IMR-90 (cell line): ENCODE measurements at regions not wholly inside any gene's neighbourhood (a gene's known extent, or its start where the extent isn't known, plus 50 kb on each side); places are given as distances from the start of the nearest gene placed in this dataset.

Source experiments
- ATAC-seq: fragments of 200-7000 bp; cut with Tn5 transposase; 2 replicates; pipeline ENCODE4 v1.9.1; 2020; ENCODE audit warnings: low read depth, mild to moderate bottlenecking, moderate library complexity
- BruUV-seq: library from RNA; stranded (reverse); fragments of 400-500 nt; replicated peaks from 2 replicates; lab custom pipeline; 2021; lab: Mats Ljungman, UMichigan
- CTCF ChIA-PET: fragments of 300-600 bp; formaldehyde crosslinking; extraction: SDS; loops from one replicate; lab custom pipeline; 2021; ENCODE audit warnings: antibody characterized with exemption; lab: Yijun Ruan, JAX
- POLR2A ChIA-PET: fragments of 300-600 bp; sonication (Branson Sonifier 250); formaldehyde crosslinking; loops from one replicate; lab custom pipeline; 2022; ENCODE audit warnings: antibody characterized with exemption; ENCODE audit not compliant: unreplicated experiment; lab: Charles Lee
- DNase-seq: peaks from one replicate; pipeline ENCODE4 v3.0.0; 2013
- H2AFZ ChIP-seq: replicated peaks from 2 replicates; pipeline ENCODE3; 2013; ENCODE audit warnings: low read length, mild to moderate bottlenecking; ENCODE audit not compliant: poor library complexity
- H2AK5ac ChIP-seq: 2 replicates; pipeline ENCODE4 v1.6.1; 2013; ENCODE audit warnings: low read depth, low read length, inconsistent platforms
- H2AK9ac ChIP-seq: replicated peaks from 2 replicates; pipeline ENCODE3; 2013; ENCODE audit warnings: mild to moderate bottlenecking, low read depth, low read length, moderate library complexity; ENCODE audit not compliant: poor library complexity
- H2BK120ac ChIP-seq: 2 replicates; pipeline ENCODE4 v1.6.1; 2013; ENCODE audit warnings: low read depth, low read length, inconsistent platforms
- H2BK15ac ChIP-seq: 3 replicates; pipeline ENCODE4 v1.6.1; 2013; ENCODE audit warnings: low read depth, low read length, inconsistent platforms
- H2BK20ac ChIP-seq: 2 replicates; pipeline ENCODE4 v1.6.1; 2013; ENCODE audit warnings: low read depth, mild to moderate bottlenecking, inconsistent platforms, low read length, moderate library complexity
- H2BK5ac ChIP-seq: 2 replicates; pipeline ENCODE4 v1.6.1; 2013; ENCODE audit warnings: mild to moderate bottlenecking, low read depth, low read length, inconsistent platforms; ENCODE audit not compliant: poor library complexity, severe bottlenecking
- H3K14ac ChIP-seq: replicated peaks from 2 replicates; pipeline ENCODE4 v1.6.1; 2013; ENCODE audit warnings: low read depth, low read length, inconsistent platforms
- H3K18ac ChIP-seq: 2 replicates; pipeline ENCODE4 v1.6.1; 2013; ENCODE audit warnings: low read depth, low read length, control low read depth
- H3K23ac ChIP-seq: 2 replicates; pipeline ENCODE4 v1.6.1; 2013; ENCODE audit warnings: low read depth, low read length, inconsistent platforms
- H3K27ac ChIP-seq: 2 replicates; pipeline ENCODE4 v1.5.1; 2013; ENCODE audit warnings: mild to moderate bottlenecking, control low read depth, low read length; ENCODE audit not compliant: insufficient read depth
- H3K27me3 ChIP-seq: 2 replicates; pipeline ENCODE4 v1.6.1; 2013; ENCODE audit warnings: low read length; ENCODE audit not compliant: control insufficient read depth, insufficient read depth
- H3K36me3 ChIP-seq: 2 replicates; pipeline ENCODE4 v1.6.1; 2013; ENCODE audit warnings: low read length, mixed read lengths; ENCODE audit not compliant: control insufficient read depth, insufficient read depth
- H3K4ac ChIP-seq: 2 replicates; pipeline ENCODE4 v1.6.1; 2013; ENCODE audit warnings: low read depth, low read length, inconsistent platforms
- H3K4me1 ChIP-seq: 2 replicates; pipeline ENCODE4 v1.6.1; 2013; ENCODE audit warnings: low read length, mixed read lengths; ENCODE audit not compliant: control insufficient read depth, insufficient read depth
- H3K4me2 ChIP-seq: 2 replicates; pipeline ENCODE4 v1.6.1; 2013; ENCODE audit warnings: low read depth, mild to moderate bottlenecking, control low read depth, low read length, moderate library complexity
- H3K4me3 ChIP-seq: 2 replicates; pipeline ENCODE4 v1.5.1; 2013; ENCODE audit warnings: low read depth, mild to moderate bottlenecking, control low read depth, low read length, moderate library complexity; ENCODE audit not compliant: insufficient read depth
- H3K56ac ChIP-seq: 2 replicates; pipeline ENCODE4 v1.6.1; 2013; ENCODE audit warnings: low read length, inconsistent platforms; ENCODE audit not compliant: insufficient read depth; ENCODE audit errors: extremely low read depth
- H3K79me1 ChIP-seq, 2 experiments: 2 replicates each; pipeline ENCODE4 v1.6.1; 2013; ENCODE audit warnings: low read length in 2 of 2, inconsistent platforms in 1 of 2, low read depth in 1 of 2
- H3K9ac ChIP-seq: 2 replicates; pipeline ENCODE4 v1.6.1; 2013; ENCODE audit warnings: low read depth, low read length, control low read depth
- H3K9me1 ChIP-seq: 2 replicates; pipeline ENCODE4 v1.6.1; 2013; ENCODE audit warnings: low read length, inconsistent platforms; ENCODE audit not compliant: insufficient read depth
- H3K9me3 ChIP-seq: 2 replicates; pipeline ENCODE4 v1.6.1; 2013; ENCODE audit warnings: low read length; ENCODE audit not compliant: control insufficient read depth, insufficient read depth
- H4K20me1 ChIP-seq: 2 replicates; pipeline ENCODE4 v1.6.1; 2013; ENCODE audit warnings: low read length, inconsistent platforms; ENCODE audit not compliant: insufficient read depth
- H4K5ac ChIP-seq: 2 replicates; pipeline ENCODE4 v1.6.1; 2013; ENCODE audit warnings: mild to moderate bottlenecking, low read depth, low read length, control low read depth
- H4K8ac ChIP-seq, 2 experiments: 2 replicates each; pipeline ENCODE4 v1.6.1; 2013; ENCODE audit warnings: low read depth in 2 of 2, low read length in 2 of 2, control low read depth in 1 of 2, inconsistent platforms in 1 of 2
- H4K91ac ChIP-seq: 2 replicates; pipeline ENCODE4 v1.6.1; 2013; ENCODE audit warnings: low read depth, low read length, inconsistent platforms; ENCODE audit not compliant: insufficient read depth
- BHLHE40 ChIP-seq: fragments of 150-350 bp; IDR thresholded peaks from 2 replicates; pipeline ENCODE4 v1.6.1; 2016; ENCODE audit warnings: mild to moderate bottlenecking, low read depth, low read length
- CHD1 ChIP-seq: IDR thresholded peaks from 2 replicates; pipeline ENCODE4 v1.6.1; 2012; ENCODE audit warnings: low read depth, low read length, improper control_type of control experiment
- FOS ChIP-seq: fragments of 150-350 bp; IDR thresholded peaks from 2 replicates; pipeline ENCODE4 v1.6.1; 2016; ENCODE audit warnings: low read depth, low read length
- MAFK ChIP-seq: IDR thresholded peaks from 2 replicates; pipeline ENCODE4 v1.6.1; 2012; ENCODE audit warnings: low read depth, low read length, improper control_type of control experiment
- MAZ ChIP-seq: IDR thresholded peaks from 2 replicates; pipeline ENCODE4 v1.6.1; 2012; ENCODE audit warnings: low read depth, mild to moderate bottlenecking, low read length, improper control_type of control experiment, moderate library complexity, borderline replicate concordance
- MXI1 ChIP-seq: IDR thresholded peaks from 2 replicates; pipeline ENCODE4 v1.6.1; 2012; ENCODE audit warnings: low read depth, mild to moderate bottlenecking, low read length, moderate library complexity, borderline replicate concordance
- NFE2L2 ChIP-seq: fragments of 150-350 bp; IDR thresholded peaks from 2 replicates; pipeline ENCODE4 v1.6.1; 2016; ENCODE audit warnings: low read depth, mild to moderate bottlenecking, low read length
- POLR2A ChIP-seq: IDR thresholded peaks from 2 replicates; pipeline ENCODE4 v1.6.1; 2012; ENCODE audit warnings: mild to moderate bottlenecking, low read depth, low read length
- RAD21 ChIP-seq: IDR thresholded peaks from 2 replicates; pipeline ENCODE4 v1.6.1; 2012; ENCODE audit warnings: low read length, improper control_type of control experiment
- RCOR1 ChIP-seq: IDR thresholded peaks from 2 replicates; pipeline ENCODE4 v1.6.1; 2012; ENCODE audit warnings: mild to moderate bottlenecking, low read length, improper control_type of control experiment; ENCODE audit not compliant: insufficient replicate concordance
- RFX5 ChIP-seq: IDR thresholded peaks from 2 replicates; pipeline ENCODE4 v1.8.0; 2012; ENCODE audit warnings: low read depth, mild to moderate bottlenecking, low read length, moderate library complexity
- SMC3 ChIP-seq: fragments of 150-350 bp; IDR thresholded peaks from 2 replicates; pipeline ENCODE4 v1.6.1; 2016; ENCODE audit warnings: low read depth, mild to moderate bottlenecking, antibody characterized with exemption, low read length, moderate library complexity
- WGBS, 2 experiments: methylation state at CpG; one replicate each; pipeline versions ENCODE4 v1.1.5 to v1.1.7; 2013; ENCODE audit warnings: missing lambda C conversion rate in 2 of 2; ENCODE audit not compliant: insufficient read length in 1 of 2; ENCODE audit errors: extremely low coverage in 2 of 2; 5-methylcytosine and 5-hydroxymethylcytosine counted together
- dilution Hi-C: fragments of 300-500 bp; cut with HindIII; formaldehyde crosslinking; loops from one replicate; pipeline ENCODE4 v1.14.3; 2018; ENCODE audit warnings: low sequenced_read_pairs; ENCODE audit not compliant: unreplicated experiment
- in situ Hi-C: fragments of 300-500 bp; cut with MboI; formaldehyde crosslinking; loops from 3 replicates; pipeline ENCODE4 v1.14.3; 2019; ENCODE audit warnings: low sequenced_read_pairs, inconsistent platforms, mixed read lengths
- intact Hi-C: fragments of 100-400 bp; cut with micrococcal nuclease; formaldehyde crosslinking; loops from 2 replicates; pipeline ENCODE4 v1.10.0; 2022
- TF ChIP-seq, protein P1 (sequence below): conservative IDR thresholded peaks from 2 replicates; pipeline ENCODE4 v1.5.1; 2012; ENCODE audit warnings: mild to moderate bottlenecking, low read depth, low read length, improper control_type of control experiment
- TF ChIP-seq, protein P2 (sequence below): fragments of 150-350 bp; IDR thresholded peaks from 2 replicates; pipeline ENCODE4 v1.6.1; 2016; ENCODE audit warnings: low read depth, mild to moderate bottlenecking, low read length, moderate library complexity, borderline replicate concordance

DNA sequence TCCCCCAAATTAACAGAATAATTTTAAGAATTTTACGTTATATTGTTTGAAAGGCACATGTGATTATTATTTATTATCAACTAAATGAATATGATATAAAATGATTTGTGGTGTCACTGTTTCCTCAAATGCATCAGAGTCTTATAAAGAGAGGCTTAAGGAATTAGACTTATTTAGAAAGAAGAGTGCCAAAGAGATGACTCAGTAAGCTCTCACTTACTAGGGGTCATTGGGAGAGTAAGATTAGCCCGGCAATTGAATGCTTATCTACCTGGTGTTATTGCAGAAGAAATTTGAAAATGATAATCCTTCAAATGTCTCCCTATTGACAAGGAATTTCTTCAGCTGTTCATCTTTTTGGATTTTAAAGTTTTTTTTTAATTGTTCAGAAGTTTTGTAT lies 408.7 kb downstream of the OXSM start:
- DNase-seq (no peak), ATAC-seq (no peak)
- TF ChIP-seq CHD1 (no peak), MAZ (no peak), POLR2A (no peak), RAD21 (no peak), NFE2L2 (no peak), BHLHE40 (no peak), RFX5 (no peak), FOS (no peak), MXI1 (no peak), SMC3 (no peak), RCOR1 (no peak), MAFK (no peak)
- TF ChIP-seq, protein P1, sequence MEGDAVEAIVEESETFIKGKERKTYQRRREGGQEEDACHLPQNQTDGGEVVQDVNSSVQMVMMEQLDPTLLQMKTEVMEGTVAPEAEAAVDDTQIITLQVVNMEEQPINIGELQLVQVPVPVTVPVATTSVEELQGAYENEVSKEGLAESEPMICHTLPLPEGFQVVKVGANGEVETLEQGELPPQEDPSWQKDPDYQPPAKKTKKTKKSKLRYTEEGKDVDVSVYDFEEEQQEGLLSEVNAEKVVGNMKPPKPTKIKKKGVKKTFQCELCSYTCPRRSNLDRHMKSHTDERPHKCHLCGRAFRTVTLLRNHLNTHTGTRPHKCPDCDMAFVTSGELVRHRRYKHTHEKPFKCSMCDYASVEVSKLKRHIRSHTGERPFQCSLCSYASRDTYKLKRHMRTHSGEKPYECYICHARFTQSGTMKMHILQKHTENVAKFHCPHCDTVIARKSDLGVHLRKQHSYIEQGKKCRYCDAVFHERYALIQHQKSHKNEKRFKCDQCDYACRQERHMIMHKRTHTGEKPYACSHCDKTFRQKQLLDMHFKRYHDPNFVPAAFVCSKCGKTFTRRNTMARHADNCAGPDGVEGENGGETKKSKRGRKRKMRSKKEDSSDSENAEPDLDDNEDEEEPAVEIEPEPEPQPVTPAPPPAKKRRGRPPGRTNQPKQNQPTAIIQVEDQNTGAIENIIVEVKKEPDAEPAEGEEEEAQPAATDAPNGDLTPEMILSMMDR, result no peak
- TF ChIP-seq, protein P2, sequence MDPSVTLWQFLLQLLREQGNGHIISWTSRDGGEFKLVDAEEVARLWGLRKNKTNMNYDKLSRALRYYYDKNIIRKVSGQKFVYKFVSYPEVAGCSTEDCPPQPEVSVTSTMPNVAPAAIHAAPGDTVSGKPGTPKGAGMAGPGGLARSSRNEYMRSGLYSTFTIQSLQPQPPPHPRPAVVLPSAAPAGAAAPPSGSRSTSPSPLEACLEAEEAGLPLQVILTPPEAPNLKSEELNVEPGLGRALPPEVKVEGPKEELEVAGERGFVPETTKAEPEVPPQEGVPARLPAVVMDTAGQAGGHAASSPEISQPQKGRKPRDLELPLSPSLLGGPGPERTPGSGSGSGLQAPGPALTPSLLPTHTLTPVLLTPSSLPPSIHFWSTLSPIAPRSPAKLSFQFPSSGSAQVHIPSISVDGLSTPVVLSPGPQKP, result no peak
- Histone ChIP-seq H2AK5ac (no peak overlapping the region), H3K36me3 (no peaks in the 10 kb centered on the region), H3K56ac (no peak overlapping the region), H3K27ac (no peak overlapping the region), H3K14ac (no peak overlapping the region), H4K8ac (no peak overlapping the region), H3K4me1 (no peaks in the 10 kb centered on the region), H2BK15ac (no peak overlapping the region), H3K18ac (no peak overlapping the region), H2BK5ac (no peak overlapping the region), H3K27me3 (no peaks in the 10 kb centered on the region), H4K5ac (no peak overlapping the region), H2AK9ac (no peak overlapping the region), H3K4me2 (no peak overlapping the region), H3K4ac (no peak overlapping the region), H4K91ac (no peak overlapping the region), H3K23ac (no peak overlapping the region), H3K9ac (no peak overlapping the region), H4K20me1 (no peaks in the 10 kb centered on the region), H3K79me1 (no peaks in the 10 kb centered on the region), H2AFZ (no peak overlapping the region), H2BK120ac (no peak overlapping the region), H3K4me3 (no peak overlapping the region), H3K9me1 (no peaks in the 10 kb centered on the region), H2BK20ac (no peak overlapping the region), H3K9me3 (peaks cover 6% of the 10 kb centered on the region)
- dilution Hi-C loops, result no loop called here
- CTCF ChIA-PET, result no interaction called here
- POLR2A ChIA-PET, result no interaction called here
- intact Hi-C loops, result no loop called here
- in situ Hi-C loops, result no loop called here
- WGBS, 2 experiments, result no CpG with 5 or more reads among the region's 2 CpGs
- no TSS peak for BruUV-seq
